RWPE1 (cell line): ENCODE measurements at regions not wholly inside any gene's neighbourhood (a gene's known extent, or its start where the extent isn't known, plus 50 kb on each side); places are given as distances from the start of the nearest gene placed in this dataset.

Experiments used
- CTCF ChIA-PET: fragments of 350-600 bp; sonication (Branson Sonifier 250); formaldehyde crosslinking; extraction: SDS; loops from one replicate; lab custom pipeline; 2021; lab: Yijun Ruan, JAX
- POLR2A ChIA-PET: fragments of 400-600 bp; formaldehyde crosslinking; extraction: SDS; loops from one replicate; lab custom pipeline; 2020; ENCODE audit warnings: antibody characterized with exemption; ENCODE audit not compliant: low non-redundant PET; lab: Yijun Ruan, JAX
- DNase-seq: peaks from one replicate; pipeline ENCODE4 v3.0.0; 2012; ENCODE audit warnings: low spot score
- H3K27ac ChIP-seq: fragments of 450-650 bp; 2 replicates; pipeline ENCODE4 v1.5.1; 2017
- TF ChIP-seq, protein P1 (sequence below): fragments of 450-650 bp; conservative IDR thresholded peaks from 2 replicates; pipeline ENCODE4 v1.5.1; 2017; ENCODE audit warnings: low read depth, mild to moderate bottlenecking

DNA sequence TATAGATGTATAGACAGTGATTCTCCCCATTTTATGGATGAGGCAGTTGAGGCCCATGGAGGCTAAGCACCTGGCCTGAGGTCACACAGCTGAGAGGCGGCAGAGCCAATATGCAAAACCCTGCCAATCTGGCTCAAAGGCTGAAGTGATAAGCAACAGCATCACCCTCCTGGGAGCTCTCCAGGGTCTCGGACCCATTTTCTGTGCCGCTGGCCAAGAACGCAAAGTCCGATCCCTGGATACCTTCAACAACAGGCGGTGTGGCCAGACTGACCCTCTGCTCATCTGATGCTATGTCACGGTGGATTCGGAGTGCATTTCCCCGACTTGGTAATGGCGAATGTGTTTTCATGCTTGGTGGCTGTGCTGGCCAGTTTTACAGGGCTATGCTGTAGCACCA is 595.0 kb downstream of the TBC1D22A start:
- ChIA-PET CTCF (no interaction called here), POLR2A (no interaction called here)
- TF ChIP-seq, protein P1, sequence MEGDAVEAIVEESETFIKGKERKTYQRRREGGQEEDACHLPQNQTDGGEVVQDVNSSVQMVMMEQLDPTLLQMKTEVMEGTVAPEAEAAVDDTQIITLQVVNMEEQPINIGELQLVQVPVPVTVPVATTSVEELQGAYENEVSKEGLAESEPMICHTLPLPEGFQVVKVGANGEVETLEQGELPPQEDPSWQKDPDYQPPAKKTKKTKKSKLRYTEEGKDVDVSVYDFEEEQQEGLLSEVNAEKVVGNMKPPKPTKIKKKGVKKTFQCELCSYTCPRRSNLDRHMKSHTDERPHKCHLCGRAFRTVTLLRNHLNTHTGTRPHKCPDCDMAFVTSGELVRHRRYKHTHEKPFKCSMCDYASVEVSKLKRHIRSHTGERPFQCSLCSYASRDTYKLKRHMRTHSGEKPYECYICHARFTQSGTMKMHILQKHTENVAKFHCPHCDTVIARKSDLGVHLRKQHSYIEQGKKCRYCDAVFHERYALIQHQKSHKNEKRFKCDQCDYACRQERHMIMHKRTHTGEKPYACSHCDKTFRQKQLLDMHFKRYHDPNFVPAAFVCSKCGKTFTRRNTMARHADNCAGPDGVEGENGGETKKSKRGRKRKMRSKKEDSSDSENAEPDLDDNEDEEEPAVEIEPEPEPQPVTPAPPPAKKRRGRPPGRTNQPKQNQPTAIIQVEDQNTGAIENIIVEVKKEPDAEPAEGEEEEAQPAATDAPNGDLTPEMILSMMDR, result no peak
- DNase-seq, result no peak
- H3K27ac ChIP-seq, result no peak overlapping the region

DNA sequence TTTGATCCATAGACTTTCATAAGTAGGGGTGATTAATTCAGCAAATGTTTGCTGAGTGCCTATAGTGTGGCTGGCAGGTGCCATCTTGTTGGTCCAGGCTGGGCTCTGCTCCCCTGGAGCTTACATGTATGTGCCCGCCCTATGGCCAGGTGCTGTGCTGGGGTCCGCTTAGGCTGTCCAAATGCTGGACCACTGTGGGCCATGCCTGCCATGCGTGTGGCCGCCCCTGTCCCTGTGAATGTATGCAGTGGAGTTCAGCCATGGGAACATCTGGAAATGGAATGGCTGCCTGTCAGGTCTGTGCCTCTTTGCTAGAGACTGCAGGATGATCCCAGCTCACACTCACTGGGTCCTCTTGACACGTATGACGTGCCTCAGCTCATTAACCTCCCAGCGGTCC is 594.6 kb downstream of the TBC1D22A start:
- TF ChIP-seq, protein P1, result no peak
- H3K27ac ChIP-seq, result no peak overlapping the region
- ChIA-PET POLR2A (no interaction called here), CTCF (no interaction called here)
- DNase-seq, result no peak

DNA sequence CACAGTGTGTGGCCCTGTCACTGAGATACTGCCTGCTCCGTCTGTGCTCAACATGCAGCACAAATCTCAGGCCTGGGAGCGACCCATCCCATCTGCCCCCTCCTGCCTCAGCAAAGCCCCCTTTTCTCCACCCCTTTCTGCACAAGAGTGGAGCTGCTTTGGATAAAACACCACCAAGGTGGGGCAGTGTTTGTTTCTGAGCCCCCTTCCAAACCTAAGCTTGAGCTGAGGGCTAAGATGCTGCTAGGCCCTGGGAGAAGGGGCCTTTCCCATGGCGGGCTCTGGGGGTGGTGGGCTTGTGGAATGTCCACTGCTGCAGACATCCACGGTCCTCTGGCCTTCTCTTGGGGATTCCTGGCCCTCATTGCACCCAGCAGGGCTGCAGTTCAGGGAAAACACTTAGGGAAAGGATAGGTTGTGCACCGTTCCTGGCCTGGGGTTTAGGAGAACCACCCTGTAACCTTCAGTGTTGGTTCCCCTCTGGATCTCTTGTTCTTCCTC is 594.1 kb downstream of the TBC1D22A start:
- TF ChIP-seq, protein P1, result no peak
- no peak for DNase-seq
- no peak overlapping the region for H3K27ac ChIP-seq
- CTCF ChIA-PET, result no interaction called here
- POLR2A ChIA-PET, result no interaction called here

- TF ChIP-seq, protein P1, result no peak
- CTCF ChIA-PET, result no interaction called here
These were observed 593.5 kb downstream of the TBC1D22A start for GRCh38 chr22:47355776-47356510.

GRCh38 chr22:47355388-47355725 is 592.9 kb downstream of the TBC1D22A start:
- DNase-seq, result no peak
- POLR2A ChIA-PET, result no interaction called here
- H3K27ac ChIP-seq, result no peak overlapping the region
- CTCF ChIA-PET, result no interaction called here
- TF ChIP-seq, protein P1, result no peak

More at GRCh38 chr22:47355776-47356510, 593.5 kb downstream of the TBC1D22A start:
- no peak overlapping the region for H3K27ac ChIP-seq
- no peak for DNase-seq
- POLR2A ChIA-PET, result no interaction called here

- ChIA-PET CTCF (no interaction called here), POLR2A (no interaction called here)
- TF ChIP-seq, protein P1, result no peak
- no peak for DNase-seq
- H3K27ac ChIP-seq, result no peak overlapping the region
These were observed 592.4 kb downstream of the TBC1D22A start for GRCh38 chr22:47354668-47355387.
